WERI-Rb-1 (cell line): ENCODE measurements at regions not wholly inside any gene's neighbourhood (a gene's known extent, or its start where the extent isn't known, plus 50 kb on each side); places are given as distances from the start of the nearest gene placed in this dataset.

Source experiments
- DNase-seq: peaks from one replicate; pipeline ENCODE4 v3.0.0-alpha.2; 2020
- H3K27ac ChIP-seq: fragments of 250-450 bp; sonication (Bioruptor Pico); 2 replicates; pipeline ENCODE4 v1.5.1; 2020; ENCODE audit warnings: mild to moderate bottlenecking, moderate library complexity
- H3K27me3 ChIP-seq: fragments of 250-450 bp; sonication (Bioruptor Pico); 2 replicates; pipeline ENCODE4 v1.5.1; 2021; ENCODE audit warnings: mild to moderate bottlenecking, low read depth, moderate library complexity; ENCODE audit not compliant: insufficient read depth, severe bottlenecking
- H3K36me3 ChIP-seq: fragments of 250-450 bp; sonication (Bioruptor Pico); 2 replicates; pipeline ENCODE4 v1.5.1; 2020; ENCODE audit warnings: mild to moderate bottlenecking, moderate library complexity
- H3K4me3 ChIP-seq: 2 replicates; pipeline ENCODE4 v1.5.1; 2011; ENCODE audit warnings: low read depth, mild to moderate bottlenecking, control low read depth, low read length
- H3K9me3 ChIP-seq: fragments of 250-450 bp; sonication (Bioruptor Pico); 2 replicates; pipeline ENCODE4 v1.5.1; 2021; ENCODE audit warnings: mild to moderate bottlenecking, moderate library complexity; ENCODE audit not compliant: severe bottlenecking
- CTCF ChIP-seq: IDR thresholded peaks from 2 replicates; pipeline ENCODE4 v1.5.1; 2011; ENCODE audit warnings: low read depth, mild to moderate bottlenecking, control low read depth, inconsistent platforms, low read length

GRCh38 chr5:39854771-39855410, 430.1 kb upstream of the DAB2 start:
- H3K27me3 ChIP-seq = no peaks in the 10 kb centered on the region
- H3K9me3 ChIP-seq = no peaks in the 10 kb centered on the region
- H3K4me3 ChIP-seq = no peak overlapping the region
- no peak for TF ChIP-seq CTCF
- H3K27ac ChIP-seq = no peak overlapping the region
- DNase-seq = no peak
- no peaks in the 10 kb centered on the region for H3K36me3 ChIP-seq

GRCh38 chr5:39850291-39850690, 425.5 kb upstream of the DAB2 start:
- Histone ChIP-seq H3K27ac (no peak overlapping the region), H3K9me3 (no peaks in the 10 kb centered on the region), H3K27me3 (no peaks in the 10 kb centered on the region), H3K36me3 (no peaks in the 10 kb centered on the region), H3K4me3 (no peak overlapping the region)
- TF ChIP-seq CTCF = no peak
- no peak for DNase-seq

- H3K27me3 ChIP-seq = no peaks in the 10 kb centered on the region
- H3K36me3 ChIP-seq = no peaks in the 10 kb centered on the region
- DNase-seq = no peak
- no peak overlapping the region for H3K4me3 ChIP-seq
- H3K27ac ChIP-seq = no peak overlapping the region
- H3K9me3 ChIP-seq = no peaks in the 10 kb centered on the region
- no peak for TF ChIP-seq CTCF
These were observed 421.4 kb upstream of the DAB2 start for GRCh38 chr5:39846144-39846543.

GRCh38 chr5:39843767-39844166, 419.0 kb upstream of the DAB2 start:
- no peak for TF ChIP-seq CTCF
- H3K27me3 ChIP-seq = no peaks in the 10 kb centered on the region
- H3K9me3 ChIP-seq = peaks cover 3% of the 10 kb centered on the region
- H3K36me3 ChIP-seq = no peaks in the 10 kb centered on the region
- no peak overlapping the region for H3K27ac ChIP-seq
- no peak for DNase-seq
- H3K4me3 ChIP-seq = no peak overlapping the region

- Histone ChIP-seq H3K36me3 (no peaks in the 10 kb centered on the region), H3K4me3 (no peak overlapping the region), H3K27me3 (no peaks in the 10 kb centered on the region), H3K27ac (no peak overlapping the region), H3K9me3 (peaks cover 7% of the 10 kb centered on the region)
- no peak for TF ChIP-seq CTCF
- no peak for DNase-seq
These were observed 410.6 kb upstream of the DAB2 start for GRCh38 chr5:39835371-39835770.

GRCh38 chr5:39829441-39829840, 404.7 kb upstream of the DAB2 start:
- TF ChIP-seq CTCF = no peak
- H3K27ac ChIP-seq = no peak overlapping the region

More at GRCh38 chr5:39829441-39829840, 404.7 kb upstream of the DAB2 start:
- no peaks in the 10 kb centered on the region for H3K36me3 ChIP-seq
- DNase-seq = no peak
- no peaks in the 10 kb centered on the region for H3K27me3 ChIP-seq
- H3K9me3 ChIP-seq = peaks cover 2% of the 10 kb centered on the region
- H3K4me3 ChIP-seq = no peak overlapping the region
